Tibial nerve (tissue), 4 donors: ENCODE measurements at regions not wholly inside any gene's neighbourhood (a gene's known extent, or its start where the extent isn't known, plus 50 kb on each side); places are given as distances from the start of the nearest gene placed in this dataset.

Source experiments
- DNase-seq, 2 donors: peaks; one replicate each; pipeline ENCODE4 v3.0.0-alpha.2; 2019; ENCODE audit warnings: low spot score in 2 of 2
- H3K27ac ChIP-seq, 4 donors: fragments of 200-600 bp; sonication (generic) in 3 of 4; one replicate each; pipeline ENCODE4 v1.5.1; 2017 to 2019; ENCODE audit warnings: mild to moderate bottlenecking in 1 of 4
- H3K27me3 ChIP-seq, 2 donors: fragments of 200-600 bp; sonication (generic) in 1 of 2; one replicate each; pipeline versions ENCODE4 v1.5.1 to v1.6.0; 2017 to 2019
- H3K36me3 ChIP-seq, 3 donors: fragments of 200-600 bp; sonication (generic); one replicate each; pipeline ENCODE4 v1.5.1; 2018 to 2019
- H3K4me1 ChIP-seq, 4 donors: fragments of 200-600 bp; sonication (generic) in 3 of 4; one replicate each; pipeline ENCODE4 v1.5.1; 2017 to 2019
- H3K4me3 ChIP-seq, 4 donors: fragments of 200-600 bp; sonication (generic) in 3 of 4; one replicate each; pipeline ENCODE4 v1.5.1; 2017 to 2019; ENCODE audit warnings: mild to moderate bottlenecking in 1 of 4, moderate library complexity in 1 of 4
- H3K9me3 ChIP-seq, 4 donors: fragments of 200-600 bp; sonication (generic) in 3 of 4; one replicate each; pipeline ENCODE4 v1.5.1; 2017 to 2019
- EP300 ChIP-seq, 2 donors: sonication (generic); formaldehyde crosslinking; IDR thresholded peaks; one replicate each; pipeline ENCODE4 v1.6.1; 2017; ENCODE audit warnings: antibody characterized with exemption in 2 of 2, mild to moderate bottlenecking in 1 of 2
- POLR2A ChIP-seq, 2 donors: fragments of 450-650 bp; IDR thresholded peaks; one replicate each; pipeline ENCODE4 v1.6.1; 2017; ENCODE audit warnings: antibody characterized with exemption in 2 of 2, mild to moderate bottlenecking in 2 of 2, moderate library complexity in 2 of 2
- WGBS, 2 donors: methylation state at CpG; one replicate each; pipeline ENCODE4 v1.1.5; 2018; 5-methylcytosine and 5-hydroxymethylcytosine counted together
- TF ChIP-seq, protein P1 (sequence below), 5 experiments: fragments of 200-600 bp in 3 of 5; fragments of 450-650 bp in 2 of 5; sonication (generic) in 3 of 5; IDR thresholded peaks; one replicate each; pipeline ENCODE4 v1.5.1; 2016 to 2019; ENCODE audit warnings: antibody characterized with exemption in 5 of 5, mild to moderate bottlenecking in 3 of 5, moderate library complexity in 2 of 5

DNA sequence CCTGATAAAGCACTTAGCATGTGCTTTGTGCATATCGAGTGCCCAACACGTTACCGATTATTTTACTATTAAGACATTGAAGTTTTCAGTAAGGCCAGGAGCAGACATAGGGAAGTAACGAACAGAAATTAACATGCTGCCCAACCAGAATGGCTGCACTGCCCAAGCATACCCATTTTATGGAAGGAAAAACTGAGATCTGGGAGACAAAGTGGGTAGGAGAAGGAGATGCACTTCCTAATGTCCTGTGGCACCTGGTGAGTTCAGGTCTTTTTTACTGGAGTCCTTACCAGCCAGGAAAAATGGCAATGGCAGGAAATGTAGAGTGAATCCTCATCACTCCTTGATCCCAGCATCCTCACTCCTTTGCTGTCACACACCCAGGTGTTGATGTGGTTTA is 768.5 kb downstream of the MED13L start:
- Histone ChIP-seq H3K4me1 (no peaks in the 10 kb centered on the region), H3K27ac (no peak overlapping the region), H3K36me3 (no peaks in the 10 kb centered on the region), H3K9me3 (peaks cover 0 to 23% (median 0%) of the 10 kb centered on the region in 4 donors), H3K27me3 (no peaks in the 10 kb centered on the region), H3K4me3 (no peak overlapping the region)
- no peak for DNase-seq
- WGBS, 2 donors = 94 to 97% methylated on average over 4 of the region's 4 CpGs
- TF ChIP-seq EP300 (IDR thresholded peaks at IDR 0.05) (no peak), POLR2A (IDR thresholded peaks at IDR 0.05) (no peak)
- TF ChIP-seq, protein P1, sequence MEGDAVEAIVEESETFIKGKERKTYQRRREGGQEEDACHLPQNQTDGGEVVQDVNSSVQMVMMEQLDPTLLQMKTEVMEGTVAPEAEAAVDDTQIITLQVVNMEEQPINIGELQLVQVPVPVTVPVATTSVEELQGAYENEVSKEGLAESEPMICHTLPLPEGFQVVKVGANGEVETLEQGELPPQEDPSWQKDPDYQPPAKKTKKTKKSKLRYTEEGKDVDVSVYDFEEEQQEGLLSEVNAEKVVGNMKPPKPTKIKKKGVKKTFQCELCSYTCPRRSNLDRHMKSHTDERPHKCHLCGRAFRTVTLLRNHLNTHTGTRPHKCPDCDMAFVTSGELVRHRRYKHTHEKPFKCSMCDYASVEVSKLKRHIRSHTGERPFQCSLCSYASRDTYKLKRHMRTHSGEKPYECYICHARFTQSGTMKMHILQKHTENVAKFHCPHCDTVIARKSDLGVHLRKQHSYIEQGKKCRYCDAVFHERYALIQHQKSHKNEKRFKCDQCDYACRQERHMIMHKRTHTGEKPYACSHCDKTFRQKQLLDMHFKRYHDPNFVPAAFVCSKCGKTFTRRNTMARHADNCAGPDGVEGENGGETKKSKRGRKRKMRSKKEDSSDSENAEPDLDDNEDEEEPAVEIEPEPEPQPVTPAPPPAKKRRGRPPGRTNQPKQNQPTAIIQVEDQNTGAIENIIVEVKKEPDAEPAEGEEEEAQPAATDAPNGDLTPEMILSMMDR (IDR thresholded peaks at IDR 0.05) = no peak

DNA sequence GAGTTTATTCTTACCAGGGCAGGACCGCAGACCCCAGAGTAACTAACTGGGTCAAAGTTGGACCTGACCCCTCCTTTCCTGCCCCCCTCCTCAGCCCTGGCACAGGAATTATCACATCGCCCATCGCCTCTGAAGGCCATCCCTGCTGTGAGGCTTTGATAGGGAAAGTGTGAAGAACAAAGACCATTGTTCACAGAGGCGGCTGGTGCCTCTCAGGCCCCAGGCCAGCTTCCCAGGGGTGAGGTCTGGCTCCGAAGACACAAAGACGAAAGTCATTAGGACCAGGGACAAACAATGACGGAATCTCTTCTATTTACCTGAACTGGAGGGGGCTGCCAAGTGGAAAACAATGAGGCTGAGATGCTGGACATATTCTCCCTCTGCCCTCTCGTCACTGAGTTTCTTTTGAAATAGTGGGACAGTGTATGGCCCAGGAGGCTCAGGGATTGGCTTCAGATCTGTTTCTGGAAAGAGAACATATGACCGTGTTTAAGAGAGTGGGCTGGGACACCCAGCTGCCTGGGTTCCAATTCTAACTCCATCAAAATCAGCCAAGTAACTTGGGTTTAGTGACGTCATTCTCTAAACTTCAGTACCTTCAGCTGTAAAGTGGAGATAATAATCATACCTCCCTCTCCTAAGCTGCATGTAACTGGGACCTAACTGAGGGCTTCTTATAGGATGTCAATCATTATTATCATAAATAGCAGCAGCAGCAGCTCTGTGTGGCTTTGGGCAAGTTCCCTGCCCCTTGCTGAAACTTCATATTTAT is 769.4 kb downstream of the MED13L start:
- Histone ChIP-seq H3K4me1 (no peaks in the 10 kb centered on the region), H3K27me3 (no peaks in the 10 kb centered on the region), H3K9me3 (peaks cover 0 to 14% (median 0%) of the 10 kb centered on the region in 4 donors), H3K27ac (no peak overlapping the region), H3K36me3 (no peaks in the 10 kb centered on the region), H3K4me3 (no peak overlapping the region)
- 41 to 48% methylated on average over 10 of the region's 10 CpGs for WGBS, 2 donors
- TF ChIP-seq POLR2A (IDR thresholded peaks at IDR 0.05) (no peak), EP300 (IDR thresholded peaks at IDR 0.05) (no peak)
- TF ChIP-seq, protein P1 (IDR thresholded peaks at IDR 0.05) = no peak
- no peak for DNase-seq

DNA sequence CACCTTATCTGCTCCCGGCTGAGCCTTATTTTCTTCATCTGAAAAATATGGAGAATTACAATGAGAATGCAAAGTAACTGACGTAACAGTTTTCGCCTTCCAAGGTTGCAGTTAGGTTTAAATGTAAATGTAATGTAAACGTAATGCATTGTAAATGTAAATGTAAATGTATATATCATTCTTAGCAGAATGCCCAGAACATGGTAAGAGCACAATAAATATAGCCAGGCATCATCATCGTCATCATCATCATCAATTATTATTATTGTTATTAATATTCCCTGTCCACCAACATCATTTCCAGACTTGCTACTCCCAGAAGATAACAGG is 770.0 kb downstream of the MED13L start:
- WGBS, 2 donors = 76 to 79% methylated on average over 5 of the region's 5 CpGs
- no peaks in the 10 kb centered on the region for H3K36me3 ChIP-seq

DNA sequence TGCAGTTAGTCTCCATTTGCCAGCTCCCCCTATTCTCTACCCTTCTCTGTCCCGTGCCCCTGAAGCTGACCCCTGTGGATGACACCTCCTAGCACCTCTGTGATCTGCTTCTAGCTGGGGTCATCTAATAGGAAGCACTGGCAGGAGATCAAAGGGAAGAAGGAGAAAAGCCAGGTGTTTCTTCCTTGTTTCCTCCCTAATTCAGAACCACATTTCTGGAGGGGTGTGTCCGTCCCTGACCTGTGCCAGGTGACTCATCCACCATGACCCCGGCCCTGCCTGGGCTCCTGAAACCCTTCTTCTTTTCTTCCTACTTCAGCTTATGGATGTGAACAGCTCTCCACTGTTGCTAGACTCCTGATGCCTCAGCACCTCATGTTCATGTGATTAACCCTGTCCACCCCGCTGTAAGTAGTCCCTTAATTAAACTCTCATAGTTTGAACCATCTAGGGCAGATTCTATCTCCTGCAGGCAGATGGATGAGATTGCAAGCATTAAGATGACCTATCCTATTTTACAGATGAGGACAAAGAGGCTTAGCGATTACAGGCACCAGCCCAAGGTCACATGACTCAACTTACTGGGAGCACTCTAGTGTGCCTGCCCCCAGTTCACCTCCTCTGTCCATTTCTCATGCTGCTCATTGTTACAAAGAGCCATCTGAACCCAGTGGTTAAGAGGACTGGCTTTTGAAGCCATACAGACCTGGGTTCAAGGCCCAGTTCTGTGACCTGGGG is 770.5 kb downstream of the MED13L start:
- TF ChIP-seq EP300 (IDR thresholded peaks at IDR 0.05) (no peak), POLR2A (IDR thresholded peaks at IDR 0.05) (no peak)
- TF ChIP-seq, protein P1 (IDR thresholded peaks at IDR 0.05) = no peak

More for the DNA sequence above, 770.0 kb downstream of the MED13L start:
- no peak for DNase-seq
- TF ChIP-seq EP300 (IDR thresholded peaks at IDR 0.05) = no peak
- TF ChIP-seq POLR2A (IDR thresholded peaks at IDR 0.05) = no peak
- TF ChIP-seq, protein P1 (IDR thresholded peaks at IDR 0.05) = no peak
- H3K27me3 ChIP-seq = no peaks in the 10 kb centered on the region
- no peak overlapping the region for H3K4me3 ChIP-seq
- H3K27ac ChIP-seq = no peak overlapping the region
- no peaks in the 10 kb centered on the region for H3K4me1 ChIP-seq
- H3K9me3 ChIP-seq = peaks cover 0 to 8% (median 0%) of the 10 kb centered on the region in 4 donors

More for the DNA sequence above, 770.5 kb downstream of the MED13L start:
- peaks cover 0 to 3% (median 0%) of the 10 kb centered on the region in 4 donors for H3K9me3 ChIP-seq
- no peaks in the 10 kb centered on the region for H3K4me1 ChIP-seq
- no peak for DNase-seq
- H3K27me3 ChIP-seq = no peaks in the 10 kb centered on the region
- no peaks in the 10 kb centered on the region for H3K36me3 ChIP-seq
- H3K4me3 ChIP-seq = no peak overlapping the region
- no peak overlapping the region for H3K27ac ChIP-seq
- WGBS, 2 donors = 70 to 74% methylated on average over 5 of the region's 5 CpGs
